Glutamatergic neuron (in vitro differentiated cells): ENCODE measurements at regions not wholly inside any gene's neighbourhood (a gene's known extent, or its start where the extent isn't known, plus 50 kb on each side); places are given as distances from the start of the nearest gene placed in this dataset.

Experiments
- DNase-seq: peaks from one replicate; pipeline ENCODE4 v3.0.0; 2022
- H3K27ac Mint-ChIP-seq: one replicate; pipeline ENCODE4 v1.8.0; 2020; ENCODE audit warnings: mild to moderate bottlenecking, mixed read lengths, inconsistent platforms; ENCODE audit not compliant: unreplicated experiment
- H3K27me3 Mint-ChIP-seq: one replicate; pipeline ENCODE4 v1.8.0; 2020; ENCODE audit warnings: mild to moderate bottlenecking, moderate library complexity, mixed read lengths, inconsistent platforms; ENCODE audit not compliant: unreplicated experiment
- H3K36me3 Mint-ChIP-seq: one replicate; pipeline ENCODE4 v1.8.0; 2020; ENCODE audit warnings: mild to moderate bottlenecking, mixed read lengths, inconsistent platforms; ENCODE audit not compliant: unreplicated experiment
- H3K4me1 Mint-ChIP-seq: one replicate; pipeline ENCODE4 v1.8.0; 2020; ENCODE audit warnings: mild to moderate bottlenecking, low read depth, mixed read lengths, inconsistent platforms; ENCODE audit not compliant: unreplicated experiment
- H3K4me3 Mint-ChIP-seq: one replicate; pipeline ENCODE4 v1.8.0; 2020; ENCODE audit warnings: mild to moderate bottlenecking, mixed read lengths, inconsistent platforms; ENCODE audit not compliant: unreplicated experiment
- H3K9me3 Mint-ChIP-seq: one replicate; pipeline ENCODE4 v1.8.0; 2020; ENCODE audit warnings: mild to moderate bottlenecking, moderate library complexity, mixed read lengths, inconsistent platforms; ENCODE audit not compliant: unreplicated experiment
- CTCF ChIP-seq: fragments of 200-600 bp; sonication (generic); IDR thresholded peaks from one replicate; pipeline ENCODE4 v1.5.0; 2021; ENCODE audit not compliant: partially characterized antibody, unreplicated experiment

DNA sequence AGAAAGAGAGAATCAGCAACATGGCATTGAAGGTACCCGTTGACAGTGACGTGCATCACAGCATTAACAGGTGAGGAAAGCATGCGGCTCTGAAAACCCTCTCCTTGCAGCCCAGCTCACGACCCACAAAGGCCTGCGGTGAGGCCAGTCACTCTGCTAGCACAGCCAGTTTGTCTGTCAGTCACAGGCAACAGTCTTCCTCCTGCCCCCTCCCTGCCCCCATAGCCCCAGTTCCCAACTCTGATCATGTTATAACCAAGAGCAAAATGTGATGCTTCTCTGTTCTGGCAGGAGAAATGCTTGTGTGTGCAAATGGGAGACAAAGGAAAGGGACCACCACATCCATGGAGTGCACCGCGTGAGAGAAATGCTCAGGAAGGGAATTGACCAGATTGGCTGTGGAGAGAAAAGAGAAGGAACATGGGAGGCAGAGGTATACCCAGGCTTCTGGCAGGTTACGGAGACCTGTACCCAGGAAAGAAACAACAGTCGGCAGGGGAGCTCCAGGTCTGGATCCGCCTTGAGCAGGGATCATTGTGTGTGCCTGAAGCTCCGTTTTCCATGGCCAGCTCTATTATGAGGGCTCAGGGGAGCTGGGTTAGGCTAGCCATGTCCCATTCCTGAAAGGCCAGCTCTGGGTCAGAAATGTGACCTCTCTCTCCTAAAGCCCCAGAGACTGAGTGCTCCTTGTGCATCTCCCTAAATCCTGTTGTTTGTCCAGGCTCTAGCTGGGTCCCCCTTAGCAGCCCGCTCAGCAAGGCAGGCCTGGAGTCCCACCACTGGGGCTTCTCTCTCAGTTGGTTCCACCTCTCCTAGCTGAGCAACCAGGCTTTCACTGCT lies 139.7 kb upstream of the MAMLD1 start:
- no peak overlapping the region for H3K27ac Mint-ChIP-seq
- DNase-seq = no peak

DNA sequence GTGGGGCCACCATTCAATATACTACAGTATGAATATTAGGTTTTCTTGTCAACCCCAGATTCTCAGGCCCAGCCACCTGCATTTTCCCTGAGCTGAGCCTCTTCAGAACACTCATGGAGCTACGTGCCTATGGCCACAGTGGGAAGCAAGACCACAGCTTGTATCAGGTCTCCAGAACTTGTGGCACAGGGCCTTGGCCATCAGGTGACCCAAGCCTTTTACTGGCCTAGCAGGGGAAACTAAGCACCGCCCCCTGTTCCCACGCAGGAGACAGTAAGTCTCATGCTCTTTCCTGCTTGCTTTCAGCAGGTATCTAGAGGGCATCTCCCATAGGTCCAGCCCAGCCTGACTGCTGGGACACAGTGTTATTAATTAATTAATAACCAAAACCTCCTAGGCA lies 138.4 kb upstream of the MAMLD1 start:
- H3K4me3 Mint-ChIP-seq = no peak overlapping the region
- H3K27me3 Mint-ChIP-seq = peaks cover 1% of the 10 kb centered on the region
- no peak for DNase-seq
- H3K9me3 Mint-ChIP-seq = no peaks in the 10 kb centered on the region
- TF ChIP-seq CTCF = no peak
- no peaks in the 10 kb centered on the region for H3K36me3 Mint-ChIP-seq
- H3K27ac Mint-ChIP-seq = no peak overlapping the region
- H3K4me1 Mint-ChIP-seq = no peaks in the 10 kb centered on the region

More for the DNA sequence above, 139.7 kb upstream of the MAMLD1 start:
- Mint-ChIP-seq H3K4me3 (no peak overlapping the region), H3K27me3 (peaks cover 1% of the 10 kb centered on the region), H3K4me1 (no peaks in the 10 kb centered on the region), H3K9me3 (no peaks in the 10 kb centered on the region), H3K36me3 (no peaks in the 10 kb centered on the region)
- TF ChIP-seq CTCF = no peak

DNA sequence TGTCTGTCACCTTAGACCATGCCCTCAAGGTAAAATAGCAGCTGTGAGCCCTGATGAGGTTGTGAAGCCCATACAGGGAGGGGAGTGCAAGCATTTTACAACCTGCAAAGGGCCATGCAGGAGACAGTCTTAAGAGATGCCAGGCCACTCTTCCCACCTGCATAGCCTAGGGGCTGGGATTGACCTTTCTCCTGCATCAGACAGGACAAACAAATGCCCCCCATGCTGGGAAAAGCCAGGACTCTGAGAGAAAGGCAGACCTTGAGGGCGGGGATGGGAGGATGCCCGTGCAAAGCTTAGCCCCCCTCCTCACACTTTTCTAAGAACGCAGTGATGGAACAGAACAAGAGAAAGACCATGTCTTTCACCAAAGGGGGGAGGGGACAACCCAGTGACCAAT lies 137.9 kb upstream of the MAMLD1 start:
- no peak for TF ChIP-seq CTCF
- DNase-seq = no peak
- no peak overlapping the region for H3K27ac Mint-ChIP-seq
- no peaks in the 10 kb centered on the region for H3K9me3 Mint-ChIP-seq
- no peaks in the 10 kb centered on the region for H3K36me3 Mint-ChIP-seq
- peaks cover 1% of the 10 kb centered on the region for H3K27me3 Mint-ChIP-seq
- no peaks in the 10 kb centered on the region for H3K4me1 Mint-ChIP-seq
- H3K4me3 Mint-ChIP-seq = no peak overlapping the region

GRCh38 chrX:150225756-150226155 lies 137.4 kb upstream of the MAMLD1 start:
- H3K4me3 Mint-ChIP-seq = no peak overlapping the region
- TF ChIP-seq CTCF = no peak
- DNase-seq = no peak
- H3K27ac Mint-ChIP-seq = no peak overlapping the region
- H3K36me3 Mint-ChIP-seq = no peaks in the 10 kb centered on the region
- peaks cover 1% of the 10 kb centered on the region for H3K27me3 Mint-ChIP-seq
- H3K9me3 Mint-ChIP-seq = no peaks in the 10 kb centered on the region
- no peaks in the 10 kb centered on the region for H3K4me1 Mint-ChIP-seq

DNA sequence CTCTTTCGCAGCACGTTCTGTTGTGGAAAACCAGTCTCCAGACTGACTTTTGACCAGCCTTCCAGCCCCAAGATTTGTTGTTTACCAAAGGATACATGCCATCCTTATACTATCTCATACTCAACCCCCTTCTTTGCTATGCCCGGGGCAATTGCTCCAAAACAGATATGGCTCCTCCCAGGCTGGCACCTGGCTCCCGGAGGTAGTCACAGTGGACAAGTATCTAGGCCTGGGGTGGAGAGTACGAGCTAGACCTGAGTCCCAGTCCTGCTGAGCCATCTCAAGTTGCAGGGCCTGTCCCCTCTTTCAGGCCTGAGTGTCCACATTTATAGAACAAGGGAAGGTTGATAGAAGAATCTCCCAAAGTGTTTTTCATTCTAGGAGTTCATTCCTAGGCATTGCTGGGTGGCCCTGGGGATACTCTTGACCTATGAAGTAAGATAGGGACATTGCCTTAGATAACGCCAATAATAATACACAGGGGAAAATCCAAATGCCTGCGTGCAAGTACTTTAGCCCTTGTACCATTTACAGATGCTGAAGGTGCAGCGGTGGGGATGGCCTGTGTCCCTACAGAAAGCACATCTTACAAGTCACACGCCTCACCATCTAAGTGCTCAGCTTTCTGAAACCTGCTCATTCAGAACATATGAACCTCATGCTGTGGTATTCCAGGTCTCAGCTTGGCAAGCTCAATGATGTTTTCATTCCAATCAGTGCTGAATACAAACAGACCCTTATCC lies 136.7 kb upstream of the MAMLD1 start:
- TF ChIP-seq CTCF = no peak
- H3K27me3 Mint-ChIP-seq = peaks cover 1% of the 10 kb centered on the region
- H3K36me3 Mint-ChIP-seq = no peaks in the 10 kb centered on the region
- H3K4me1 Mint-ChIP-seq = no peaks in the 10 kb centered on the region
- H3K27ac Mint-ChIP-seq = no peak overlapping the region
- DNase-seq = no peak
- H3K9me3 Mint-ChIP-seq = no peaks in the 10 kb centered on the region
- H3K4me3 Mint-ChIP-seq = no peak overlapping the region
